ENCODE measurements at regions not wholly inside any gene's neighbourhood (a gene's known extent, or its start where the extent isn't known, plus 50 kb on each side); places are given as distances from the start of the nearest gene placed in this dataset.
"Not testable (repeated sequence)": the region's sequence is repeated elsewhere in the genome, so short reads cannot be mapped to it uniquely, and the experiment has no call there.

DNA sequence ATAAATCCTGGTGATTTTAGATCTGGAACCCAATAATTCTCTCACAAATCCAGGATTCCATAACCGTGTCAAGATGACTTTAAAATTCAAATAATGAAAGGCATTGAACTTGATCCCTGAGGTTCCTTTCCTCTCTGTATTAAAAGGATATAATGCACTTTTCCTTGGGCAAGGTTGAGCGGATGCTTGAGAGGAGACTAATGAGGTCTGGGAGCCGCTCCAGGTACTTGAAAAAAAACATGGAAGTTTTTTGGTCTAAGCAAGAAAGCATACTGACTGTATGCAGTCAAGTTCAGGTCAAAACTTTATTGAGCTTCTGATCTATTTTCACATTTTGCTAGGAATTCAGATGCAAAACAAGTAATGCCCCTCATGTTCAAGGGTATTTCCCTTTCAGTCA lies 318.5 kb downstream of the RAD51AP2 start:
- DNase-seq (ENCODE audit: low spot score) (no peak), FAIRE-seq (no peak)

DNA sequence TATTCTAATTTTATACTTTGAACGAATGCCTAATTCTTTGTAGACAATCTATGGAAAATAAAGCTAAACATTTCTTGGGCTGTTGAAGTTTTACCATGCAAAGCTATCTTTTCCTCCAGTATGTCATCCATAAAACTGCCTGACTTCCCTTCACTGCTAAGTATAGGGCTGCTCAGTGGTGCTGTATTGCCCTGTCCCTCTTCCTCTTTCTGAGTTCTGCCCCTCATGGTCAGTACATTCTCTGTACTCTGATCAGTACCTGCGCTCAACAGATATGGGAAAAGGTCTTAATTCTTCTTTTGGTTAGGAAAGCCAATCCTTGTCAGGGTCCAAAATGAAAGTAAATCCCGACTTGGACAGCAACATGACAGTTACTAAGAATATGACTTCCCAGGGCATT lies 321.9 kb downstream of the RAD51AP2 start:
- FAIRE-seq: no peak
- DNase-seq (ENCODE audit: low spot score): peak; percentile 6

DNA sequence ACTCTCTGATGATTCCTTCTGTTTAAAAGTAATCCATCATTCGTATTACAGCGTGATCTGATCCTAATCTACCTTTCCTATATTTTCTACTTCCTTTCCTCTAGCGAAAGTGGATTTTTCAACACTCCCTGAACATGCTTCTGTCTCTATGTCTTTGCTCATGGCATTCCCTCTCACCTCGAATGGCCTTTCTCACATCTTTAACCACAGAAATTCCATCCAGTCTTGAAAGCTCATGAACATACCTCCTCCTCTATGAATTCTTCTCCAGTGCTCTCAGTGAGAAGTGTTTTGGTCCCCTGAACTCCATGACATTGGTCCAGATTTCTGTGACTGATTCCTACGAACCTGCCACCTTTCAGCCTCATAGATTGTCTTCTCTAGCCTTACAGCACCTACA lies 323.2 kb downstream of the RAD51AP2 start:
- FAIRE-seq (no peak), DNase-seq (ENCODE audit: low spot score) (peak; percentile 10)

DNA sequence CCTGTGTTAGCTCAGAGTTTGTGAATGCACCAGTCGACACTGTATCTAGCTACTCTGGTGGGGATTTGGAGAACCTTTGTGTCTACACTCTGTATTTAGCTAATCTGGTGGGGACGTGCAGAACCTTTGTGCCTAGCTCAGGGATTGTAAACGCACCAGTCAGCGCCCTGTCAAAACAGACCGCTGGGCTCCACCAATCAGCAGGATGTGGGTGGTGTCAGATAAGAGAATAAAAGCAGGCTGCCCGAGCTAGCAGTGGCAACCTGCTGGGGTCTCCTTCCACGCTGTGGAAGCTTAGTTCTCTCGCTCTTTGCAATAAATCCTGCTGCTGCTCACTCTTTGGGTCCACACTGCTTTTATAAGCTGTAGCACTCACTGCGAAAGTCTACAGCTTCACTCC lies 324.2 kb downstream of the RAD51AP2 start:
- no peak for DNase-seq (ENCODE audit: low spot score)
- FAIRE-seq: no peak

DNA sequence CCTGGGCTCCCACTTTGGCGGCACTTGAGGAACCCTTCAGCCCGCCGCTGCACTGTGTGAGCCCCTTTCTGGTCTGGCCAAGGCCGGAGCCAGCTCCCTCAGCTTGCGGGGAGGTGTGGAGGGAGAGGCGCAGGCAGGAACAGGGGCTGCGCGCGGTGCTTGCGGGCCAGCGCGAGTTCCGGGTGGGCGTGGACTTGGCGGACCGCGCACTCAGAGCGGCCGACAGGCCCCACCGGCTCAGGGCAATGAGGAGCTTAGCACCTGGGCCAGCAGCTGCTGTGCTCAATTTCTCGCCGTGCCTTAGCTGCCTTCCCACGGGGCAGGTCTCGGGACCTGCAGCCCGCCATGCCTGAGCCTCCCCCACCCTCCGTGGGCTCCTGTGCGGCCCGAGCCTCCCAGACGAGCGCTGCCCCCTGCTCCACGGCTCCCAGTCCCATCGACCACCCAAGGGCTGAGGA lies 324.8 kb downstream of the RAD51AP2 start:
- not testable (repeated sequence) for FAIRE-seq; DNase-seq (ENCODE audit: low spot score)

DNA sequence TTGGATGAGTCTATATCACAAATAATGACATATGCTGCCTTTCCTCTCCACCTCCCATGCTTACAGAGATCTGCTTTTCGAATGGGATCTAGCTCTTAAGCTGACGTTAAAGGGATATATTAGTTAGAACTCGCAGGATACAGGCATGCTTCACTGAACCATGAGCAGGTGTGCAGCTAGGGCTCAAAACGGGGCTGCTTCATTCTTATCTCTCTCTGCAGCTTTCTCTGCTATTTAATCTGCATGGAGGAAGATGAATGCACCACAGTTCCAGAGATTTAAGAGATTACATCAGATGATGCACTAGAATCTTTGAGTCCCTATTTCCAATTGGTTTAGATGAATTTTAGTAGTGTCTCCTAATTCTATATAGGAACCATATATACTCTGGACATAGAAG lies 327.0 kb downstream of the RAD51AP2 start:
- no peak for FAIRE-seq
- DNase-seq (ENCODE audit: low spot score): no peak

DNA sequence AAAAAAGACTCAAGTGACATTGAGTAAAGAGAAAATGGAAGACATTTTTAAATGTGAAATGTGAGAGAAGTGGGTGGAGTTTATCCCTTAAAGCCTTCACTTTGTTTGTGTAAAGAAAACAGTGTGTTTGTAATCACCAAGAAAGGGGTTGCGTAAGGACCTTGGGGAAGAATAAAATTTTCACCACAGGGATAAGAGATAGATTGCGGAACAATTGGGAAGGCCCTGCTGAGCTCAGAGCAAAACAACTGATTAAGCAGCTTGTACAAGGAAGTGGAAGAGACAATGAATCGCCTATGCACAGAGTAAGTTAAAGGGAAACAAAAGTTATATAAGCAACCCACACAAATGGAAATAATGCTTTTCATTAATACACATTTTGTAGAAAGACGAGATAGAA lies 327.7 kb downstream of the RAD51AP2 start:
- no peak for DNase-seq (ENCODE audit: low spot score)
- FAIRE-seq: no peak

DNA sequence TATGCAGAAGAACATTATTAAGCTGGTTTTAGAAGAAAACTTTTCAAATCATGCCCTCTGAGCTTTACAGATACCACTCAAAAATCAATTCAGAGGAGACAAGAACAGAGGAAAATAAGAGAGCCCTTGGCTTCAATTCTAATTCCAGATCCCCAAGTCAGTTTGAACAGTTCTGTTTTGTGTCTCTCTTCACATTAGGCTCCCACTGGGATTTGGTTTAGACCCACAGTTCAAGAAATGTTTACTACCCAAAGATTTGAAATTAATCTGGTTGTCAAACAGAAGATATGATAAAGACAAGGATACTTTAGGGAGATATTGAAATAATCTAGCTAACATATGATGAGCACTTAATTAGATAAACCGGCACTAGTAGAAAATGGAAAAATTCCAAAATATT lies 329.5 kb downstream of the RAD51AP2 start:
- DNase-seq (ENCODE audit: low spot score) (no peak), FAIRE-seq (no peak)

DNA sequence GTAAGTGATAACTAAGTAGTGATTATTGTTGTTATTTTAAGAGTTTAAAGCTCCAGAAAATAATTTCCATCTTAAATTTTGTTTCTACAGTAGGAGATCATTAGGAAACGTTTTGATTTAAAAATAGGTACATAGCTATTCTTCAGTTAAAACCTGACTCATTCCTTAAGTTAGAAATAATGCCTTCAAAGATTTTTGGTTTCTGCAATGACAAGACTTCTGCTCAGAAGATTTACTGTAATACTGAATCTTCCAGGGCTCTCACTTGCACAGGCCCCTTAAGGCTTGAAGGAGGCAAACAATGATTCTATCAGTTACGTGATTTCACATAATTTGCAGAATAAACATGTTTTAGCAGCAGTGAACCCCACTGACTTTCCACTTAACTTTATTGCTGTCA lies 333.7 kb downstream of the RAD51AP2 start:
- no peak for DNase-seq (ENCODE audit: low spot score)
- FAIRE-seq: no peak

DNA sequence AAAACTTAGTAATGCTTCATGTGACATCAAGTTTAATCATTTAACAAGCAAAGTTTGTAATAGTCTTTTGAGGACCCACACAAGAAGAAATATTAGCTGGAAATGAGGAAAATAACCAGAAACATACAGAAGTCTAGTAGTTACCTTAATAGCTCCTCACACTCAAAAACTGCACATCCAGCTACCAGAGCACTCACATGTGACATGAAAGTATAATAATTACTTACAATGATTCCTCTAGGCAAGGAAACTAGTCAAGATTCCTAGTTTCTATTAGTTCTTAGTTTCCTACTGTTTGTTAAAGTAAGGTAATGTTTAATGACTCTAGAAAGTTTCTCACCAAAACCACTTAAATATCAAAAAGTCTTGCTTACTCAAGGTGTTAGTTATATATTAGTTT lies 335.8 kb downstream of the RAD51AP2 start:
- no peak for DNase-seq (ENCODE audit: low spot score)
- no peak for FAIRE-seq

DNA sequence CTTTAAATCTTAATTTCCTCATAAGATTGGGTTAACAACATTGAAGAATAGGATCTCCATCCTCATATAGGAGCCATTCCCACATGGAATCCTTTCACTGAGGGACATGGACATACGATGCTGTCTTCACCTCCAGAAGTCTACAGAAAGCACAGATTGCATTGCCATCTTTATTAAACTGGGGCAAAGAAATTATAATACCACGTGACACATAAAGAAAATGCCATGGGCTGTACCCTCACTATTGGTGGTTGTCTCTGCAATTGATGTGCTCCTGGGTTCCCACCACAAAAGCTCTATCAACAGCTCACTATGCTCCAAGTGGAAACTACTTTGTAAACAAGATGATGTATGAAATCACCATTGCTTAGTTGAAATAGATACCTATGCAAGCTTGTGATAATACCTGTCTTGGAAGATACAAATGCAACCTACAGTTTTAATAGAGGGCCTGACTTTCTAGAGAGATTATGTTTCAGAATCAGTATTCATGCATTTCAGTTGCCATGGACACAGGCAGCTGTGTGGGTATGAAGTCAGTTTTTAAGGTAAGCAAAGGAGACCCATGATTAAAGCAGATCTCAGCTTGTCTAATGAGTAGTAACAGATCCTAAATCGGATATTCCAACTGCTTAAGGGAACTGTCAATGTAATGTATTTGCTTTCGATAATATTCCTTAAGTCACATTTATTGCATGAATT lies 337.0 kb downstream of the RAD51AP2 start:
- DNase-seq (ENCODE audit: low spot score): no peak

DNA sequence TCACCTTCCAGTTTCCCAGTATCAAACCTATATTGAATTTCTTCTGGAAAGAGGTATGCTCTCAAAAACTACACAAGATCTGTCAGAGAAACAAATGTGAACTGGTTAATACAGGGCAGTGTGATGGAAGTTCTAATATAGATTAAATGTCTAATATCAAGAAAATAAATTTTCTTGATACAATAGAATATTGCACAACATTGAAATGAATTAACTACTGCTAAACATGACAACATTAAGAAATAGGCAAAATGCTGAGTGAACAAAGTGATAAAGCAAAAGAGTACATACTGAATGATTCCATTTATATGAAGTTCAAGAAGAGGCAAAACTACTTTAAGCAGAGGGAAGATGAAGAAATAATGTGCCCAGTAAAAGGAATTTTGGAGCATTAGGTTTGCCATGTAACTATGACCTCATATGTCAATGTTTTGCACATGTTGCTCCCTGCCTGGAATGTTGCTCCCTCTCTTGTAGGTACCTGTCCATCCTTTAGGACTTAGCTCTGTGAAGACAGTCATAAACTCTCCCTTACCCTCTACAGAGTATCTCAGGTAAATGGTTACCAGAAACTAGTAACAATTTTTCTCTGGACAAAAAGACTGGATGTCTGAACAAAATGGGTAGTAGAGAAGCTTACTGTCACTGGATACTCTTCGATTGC lies 339.0 kb downstream of the RAD51AP2 start:
- DNase-seq (ENCODE audit: low spot score) (no peak), FAIRE-seq (no peak)

More for the DNA sequence above, 337.0 kb downstream of the RAD51AP2 start:
- no peak for FAIRE-seq

DNA sequence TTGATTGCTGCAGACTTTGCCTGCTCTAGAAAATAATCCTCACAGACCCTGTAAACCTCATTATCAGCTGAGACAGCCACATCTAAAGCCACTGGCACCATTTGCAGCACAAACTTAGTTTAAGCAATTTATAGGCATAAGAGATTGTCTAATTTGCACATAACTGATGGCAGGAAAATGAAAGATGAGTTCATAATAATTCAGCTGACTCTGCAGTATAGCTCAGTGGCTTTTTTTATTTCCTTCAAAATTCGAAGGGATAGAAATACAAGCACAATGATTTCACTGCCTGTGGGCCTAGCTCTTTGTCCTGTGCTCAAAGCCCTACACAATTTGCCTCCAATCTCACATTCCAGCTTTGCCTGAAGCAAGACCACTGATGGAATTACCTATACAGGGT lies 341.2 kb downstream of the RAD51AP2 start:
- no peak for FAIRE-seq
- no peak for DNase-seq (ENCODE audit: low spot score)

DNA sequence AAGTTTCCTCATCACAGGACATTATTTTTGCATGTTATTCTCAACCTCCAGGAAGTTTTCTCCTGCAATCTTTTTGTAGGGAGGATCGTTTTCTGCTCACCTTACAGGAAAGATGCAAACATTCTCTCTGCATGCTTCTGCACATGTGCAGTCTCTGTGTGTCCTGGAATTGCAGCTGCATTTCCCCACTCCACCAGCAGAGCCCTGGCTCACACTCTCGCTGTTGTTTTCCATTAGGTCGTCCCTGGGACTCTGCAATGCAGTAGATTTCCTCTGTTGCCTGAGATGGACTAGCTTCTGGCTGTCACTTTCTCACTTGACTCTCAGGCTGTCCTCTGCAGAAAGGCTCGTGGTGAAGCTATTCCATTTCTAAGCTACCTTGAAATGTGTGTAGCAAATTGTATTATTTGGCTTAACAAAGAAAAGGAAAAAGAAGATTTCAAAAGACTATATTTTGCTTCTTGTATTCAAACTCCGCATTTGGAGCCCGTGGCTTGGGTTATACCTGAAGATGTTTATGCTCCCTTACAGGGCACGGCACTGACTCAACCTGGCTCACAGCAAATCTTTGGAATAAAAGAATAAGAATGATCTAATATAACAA lies 346.7 kb downstream of the RAD51AP2 start:
- FAIRE-seq (no peak), DNase-seq (ENCODE audit: low spot score) (peak; percentile 50)

DNA sequence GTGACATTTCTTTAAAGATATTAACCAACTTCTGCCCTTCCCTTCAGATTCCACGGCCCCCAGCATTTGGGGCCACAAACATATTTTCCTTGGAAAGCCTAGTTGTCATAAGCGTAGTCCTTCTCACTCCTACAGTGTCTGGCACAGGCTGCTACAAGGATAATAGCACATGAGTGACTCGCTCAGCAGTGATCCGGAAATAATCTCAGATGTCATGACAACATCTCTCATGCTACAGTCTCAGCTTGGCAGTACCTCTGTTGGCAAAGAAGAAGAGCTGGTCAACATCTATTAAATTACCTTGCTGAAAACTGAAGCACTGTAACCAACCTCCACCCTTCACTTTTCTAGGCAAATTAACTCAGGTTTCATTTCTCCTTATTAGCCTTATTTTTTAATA lies 351.7 kb downstream of the RAD51AP2 start:
- FAIRE-seq (no peak), DNase-seq (ENCODE audit: low spot score) (no peak)

DNA sequence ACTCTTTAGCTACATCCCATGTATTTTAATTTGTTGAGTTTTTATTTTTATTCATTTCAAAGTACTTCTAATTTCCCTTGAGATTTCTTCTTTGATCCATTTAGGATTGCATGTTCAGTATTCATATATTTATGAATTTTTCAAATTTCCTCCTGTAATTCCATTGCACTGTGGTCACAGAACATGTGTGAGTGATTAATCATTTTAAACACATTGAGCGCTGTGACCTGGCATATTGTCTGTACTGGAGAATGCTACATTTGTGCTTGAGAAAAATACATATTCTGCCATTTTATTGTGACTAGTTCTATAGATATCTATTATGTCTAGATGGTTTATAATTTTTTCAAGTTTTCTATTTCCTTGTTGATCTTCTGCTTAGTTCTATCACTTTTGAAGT lies 353.7 kb downstream of the RAD51AP2 start:
- FAIRE-seq: no peak

DNA sequence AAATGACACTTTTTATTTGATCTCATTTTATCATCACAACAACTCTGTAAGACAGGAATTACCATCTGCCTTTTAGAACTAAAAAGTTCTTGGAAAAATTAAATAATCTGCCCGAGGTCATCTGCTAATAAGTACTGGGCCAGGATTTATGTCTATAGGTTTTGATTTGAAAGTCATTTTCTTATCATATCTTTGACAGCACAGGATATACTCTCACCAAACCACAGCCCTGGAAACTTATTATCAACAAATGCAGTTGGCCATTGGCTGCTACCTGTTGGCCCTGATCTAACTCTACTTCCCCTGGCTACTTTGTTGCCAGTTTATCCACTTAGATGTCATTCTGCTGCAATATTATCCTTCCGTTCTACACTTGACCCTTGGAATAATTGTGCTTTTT lies 354.6 kb downstream of the RAD51AP2 start:
- no peak for FAIRE-seq
- DNase-seq (ENCODE audit: low spot score): no peak

More for the DNA sequence above, 353.7 kb downstream of the RAD51AP2 start:
- DNase-seq (ENCODE audit: low spot score): no peak

DNA sequence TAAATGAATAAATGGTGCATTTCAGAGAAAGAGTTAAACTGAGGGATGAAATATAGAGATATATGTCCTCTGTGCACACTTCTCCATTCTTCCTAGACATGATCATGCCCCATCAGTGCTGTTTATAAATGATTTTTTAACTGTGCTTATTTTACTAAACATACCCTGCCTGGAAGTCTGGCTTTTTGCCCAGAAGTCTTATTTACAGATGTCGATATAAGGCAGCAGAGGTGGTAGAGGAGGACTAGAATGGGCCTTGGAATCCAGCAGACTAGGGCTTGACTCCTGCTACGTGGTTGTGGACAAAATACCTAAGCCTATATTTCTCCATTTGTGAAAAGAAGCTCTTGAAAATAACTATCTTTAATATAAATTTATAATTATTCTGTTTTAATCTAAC lies 355.5 kb downstream of the RAD51AP2 start:
- FAIRE-seq (no peak), DNase-seq (ENCODE audit: low spot score) (no peak)

DNA sequence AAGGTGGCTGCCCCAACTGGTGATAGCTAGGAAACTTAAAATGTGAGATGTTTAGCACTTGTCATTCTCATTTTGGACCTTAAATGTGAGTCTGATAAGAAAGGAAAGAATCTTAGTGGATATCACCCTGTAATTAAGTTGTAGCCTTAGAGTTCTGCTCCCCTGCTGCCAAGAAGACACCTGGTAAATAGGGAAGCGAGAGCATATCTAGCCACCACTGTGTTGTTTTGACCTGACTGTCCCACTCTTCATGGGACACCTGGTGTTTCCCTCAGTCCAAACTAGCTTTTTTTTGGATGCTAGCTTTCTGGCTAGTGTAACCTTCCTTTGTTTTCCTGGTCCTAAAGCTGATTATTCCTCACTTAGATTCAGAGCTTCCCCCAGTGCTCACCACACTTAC lies 357.6 kb downstream of the RAD51AP2 start:
- DNase-seq (ENCODE audit: low spot score) (no peak), FAIRE-seq (peak; percentile 9)

DNA sequence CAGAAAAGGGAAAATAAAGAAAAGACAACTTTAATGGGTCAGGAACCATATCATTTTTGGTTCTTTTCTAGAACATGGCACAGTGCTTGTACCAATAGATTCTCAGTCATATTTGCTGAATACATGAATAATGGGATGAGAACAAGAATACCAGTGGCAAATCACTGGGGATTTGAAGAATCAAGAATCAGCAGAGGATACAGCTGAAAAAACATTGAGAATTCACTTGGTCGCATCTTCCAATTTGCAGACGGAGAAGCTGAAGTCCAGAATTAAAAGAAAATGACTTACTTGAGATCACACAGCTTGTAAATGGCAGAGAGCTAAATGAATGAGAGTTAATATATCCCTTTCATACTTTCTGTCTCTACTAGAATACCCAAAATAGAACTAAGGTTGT lies 362.2 kb downstream of the RAD51AP2 start:
- FAIRE-seq (no peak), DNase-seq (ENCODE audit: low spot score) (no peak)

DNA sequence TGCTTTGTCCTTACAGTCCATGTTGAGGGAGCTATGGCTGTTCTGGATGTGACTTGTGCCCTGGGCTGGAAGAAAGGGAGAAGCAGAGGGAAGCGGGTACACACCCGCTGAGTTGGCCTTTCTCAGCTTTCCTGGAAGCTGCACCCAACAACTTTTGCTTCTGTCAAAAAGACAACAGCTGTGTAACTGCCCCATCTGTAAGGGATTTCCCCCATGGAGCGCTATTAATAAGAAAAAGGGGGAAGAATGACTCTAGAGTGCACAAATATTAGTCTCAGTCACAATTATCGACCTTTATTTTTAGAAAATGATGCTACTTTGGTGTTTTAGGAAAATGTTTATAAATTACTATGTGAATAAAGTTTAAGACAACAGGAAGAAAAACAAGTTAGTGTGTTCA lies 368.3 kb downstream of the RAD51AP2 start:
- FAIRE-seq (no peak), DNase-seq (ENCODE audit: low spot score) (no peak)

DNA sequence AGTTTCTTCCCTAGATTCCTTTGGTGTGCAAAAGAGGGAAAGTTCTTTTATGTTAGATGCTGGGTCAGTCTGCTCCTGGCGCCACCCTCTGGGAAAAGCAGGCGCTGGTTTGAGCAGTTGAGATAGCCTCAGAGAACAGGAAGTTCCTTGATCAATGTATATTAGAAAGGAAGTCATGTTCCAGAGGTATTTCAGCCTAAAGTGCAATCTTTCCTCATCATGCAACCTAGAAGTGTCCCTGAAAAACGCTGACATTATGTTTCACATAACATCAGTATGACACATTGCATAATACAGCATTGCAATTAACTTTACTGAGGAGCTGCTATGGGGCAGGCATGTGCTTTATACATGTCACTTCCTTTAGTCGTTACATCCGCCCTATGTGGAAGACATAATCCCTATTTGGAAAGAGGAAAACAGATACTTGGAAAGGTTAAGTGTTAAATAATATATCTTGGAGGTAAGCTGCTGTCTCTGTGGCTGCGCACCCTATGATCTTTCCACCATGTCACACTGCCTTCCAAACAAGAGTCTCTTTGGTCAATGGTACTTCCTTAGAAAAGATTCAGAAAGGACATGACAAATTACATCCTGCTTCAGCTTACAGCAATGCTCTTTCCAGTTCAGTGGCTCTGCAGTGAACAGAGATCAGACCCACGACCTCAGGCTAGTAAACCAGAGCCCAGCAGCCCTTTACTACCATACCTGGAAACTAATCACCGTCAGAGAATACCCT lies 369.7 kb downstream of the RAD51AP2 start:
- DNase-seq (ENCODE audit: low spot score): peak; percentile 18

More for the DNA sequence above, 369.7 kb downstream of the RAD51AP2 start:
- FAIRE-seq: no peak
